ENCODE measurements at regions not wholly inside any gene's neighbourhood (a gene's known extent, or its start where the extent isn't known, plus 50 kb on each side); places are given as distances from the start of the nearest gene placed in this dataset.

- no peaks in the 10 kb centered on the region for H3K79me2 ChIP-seq (ENCODE audit: insufficient read depth, low read length)
- no peaks in the 10 kb centered on the region for H3K4me1 ChIP-seq (ENCODE audit: insufficient read depth, low read length)
- TF ChIP-seq CTCF (IDR thresholded peaks at IDR 0.05; ENCODE audit: extremely low read depth, low read depth, low read length) = no peak
- H3K27ac ChIP-seq (ENCODE audit: low read depth, low read length) = no peak overlapping the region
- H3K4me3 ChIP-seq (ENCODE audit: insufficient read depth, low read length) = no peak overlapping the region
- no peak for DNase-seq (ENCODE audit: insufficient read length, low spot score, missing footprints)
- no peak overlapping the region for H3K4me2 ChIP-seq (ENCODE audit: insufficient read depth, low read length)
- no peaks in the 10 kb centered on the region for H4K20me1 ChIP-seq (ENCODE audit: insufficient read depth, low read length)
- H3K36me3 ChIP-seq (ENCODE audit: insufficient read depth, low read length) = no peaks in the 10 kb centered on the region
- peaks cover 3% of the 10 kb centered on the region for H3K27me3 ChIP-seq (ENCODE audit: insufficient read depth, low read length)
- H2AFZ ChIP-seq (ENCODE audit: low read length) = no peak overlapping the region
- no peaks in the 10 kb centered on the region for H3K9me3 ChIP-seq (ENCODE audit: low read depth, low read length)
These were observed 91.0 kb downstream of the OLFM1 start for GRCh38 chr9:135178498-135178897.

- Histone ChIP-seq H3K4me1 (ENCODE audit: insufficient read depth, low read length) (no peaks in the 10 kb centered on the region), H3K4me3 (ENCODE audit: insufficient read depth, low read length) (no peak overlapping the region), H3K4me2 (ENCODE audit: insufficient read depth, low read length) (no peak overlapping the region), H4K20me1 (ENCODE audit: insufficient read depth, low read length) (no peaks in the 10 kb centered on the region), H3K79me2 (ENCODE audit: insufficient read depth, low read length) (no peaks in the 10 kb centered on the region), H3K27ac (ENCODE audit: low read depth, low read length) (no peak overlapping the region), H2AFZ (ENCODE audit: low read length) (no peak overlapping the region), H3K36me3 (ENCODE audit: insufficient read depth, low read length) (no peaks in the 10 kb centered on the region), H3K27me3 (ENCODE audit: insufficient read depth, low read length) (peaks cover 6% of the 10 kb centered on the region), H3K9me3 (ENCODE audit: low read depth, low read length) (no peaks in the 10 kb centered on the region)
- no peak for DNase-seq (ENCODE audit: insufficient read length, low spot score, missing footprints)
- TF ChIP-seq CTCF (IDR thresholded peaks at IDR 0.05; ENCODE audit: extremely low read depth, low read depth, low read length) = no peak
These were observed 91.6 kb downstream of the OLFM1 start for GRCh38 chr9:135179041-135179440.

DNA sequence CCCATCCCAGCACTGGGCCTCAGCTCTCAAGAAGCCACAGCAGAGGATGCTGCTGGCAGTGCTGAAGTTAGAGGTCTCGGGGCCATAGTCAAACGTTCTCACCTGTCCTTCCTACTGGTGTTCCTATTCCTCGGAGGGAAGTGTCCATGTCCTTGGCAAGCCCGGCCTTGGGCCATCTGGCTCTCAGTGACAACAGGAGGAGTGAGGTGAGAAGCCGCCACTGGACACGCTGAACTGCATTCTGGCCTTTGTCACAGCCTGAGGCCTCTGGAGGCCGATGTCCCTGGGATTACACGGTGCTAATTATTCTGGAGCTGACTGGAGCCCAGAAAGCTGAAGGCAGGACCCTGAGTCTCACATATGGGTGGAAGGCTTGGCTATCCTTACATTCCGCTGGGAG is 92.5 kb downstream of the OLFM1 start:
- H4K20me1 ChIP-seq (ENCODE audit: insufficient read depth, low read length) = no peaks in the 10 kb centered on the region
- H3K27ac ChIP-seq (ENCODE audit: low read depth, low read length) = no peak overlapping the region
- no peaks in the 10 kb centered on the region for H3K4me1 ChIP-seq (ENCODE audit: insufficient read depth, low read length)
- no peak overlapping the region for H3K4me3 ChIP-seq (ENCODE audit: insufficient read depth, low read length)
- H3K9me3 ChIP-seq (ENCODE audit: low read depth, low read length) = no peaks in the 10 kb centered on the region
- H3K36me3 ChIP-seq (ENCODE audit: insufficient read depth, low read length) = no peaks in the 10 kb centered on the region
- H2AFZ ChIP-seq (ENCODE audit: low read length) = no peak overlapping the region
- TF ChIP-seq CTCF (IDR thresholded peaks at IDR 0.05; ENCODE audit: extremely low read depth, low read depth, low read length) = no peak
- no peaks in the 10 kb centered on the region for H3K79me2 ChIP-seq (ENCODE audit: insufficient read depth, low read length)
- no peak for DNase-seq (ENCODE audit: insufficient read length, low spot score, missing footprints)
- peaks cover 6% of the 10 kb centered on the region for H3K27me3 ChIP-seq (ENCODE audit: insufficient read depth, low read length)
- no peak overlapping the region for H3K4me2 ChIP-seq (ENCODE audit: insufficient read depth, low read length)

DNA sequence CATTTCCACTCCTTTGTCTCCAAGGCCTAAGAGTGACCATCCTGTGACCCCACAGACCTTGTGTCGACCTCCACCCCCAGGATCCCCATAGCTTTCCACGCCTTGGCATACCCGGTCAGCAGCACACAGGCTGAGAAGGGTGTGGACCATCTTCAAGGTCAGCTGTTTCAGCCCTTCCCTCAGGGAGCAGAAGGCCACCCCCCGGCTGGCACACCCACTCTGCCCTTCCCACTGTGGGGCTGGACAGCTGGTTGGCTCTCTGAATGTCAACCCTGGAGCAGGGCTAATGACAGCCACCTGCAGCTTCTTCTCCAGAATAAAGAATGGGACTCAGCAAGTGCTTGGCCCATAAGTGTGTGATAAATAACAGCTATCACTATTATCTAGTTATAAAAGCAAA is 93.1 kb downstream of the OLFM1 start:
- H4K20me1 ChIP-seq (ENCODE audit: insufficient read depth, low read length) = no peaks in the 10 kb centered on the region
- H3K4me2 ChIP-seq (ENCODE audit: insufficient read depth, low read length) = no peak overlapping the region
- no peak for TF ChIP-seq CTCF (IDR thresholded peaks at IDR 0.05; ENCODE audit: extremely low read depth, low read depth, low read length)
- H3K4me3 ChIP-seq (ENCODE audit: insufficient read depth, low read length) = no peak overlapping the region
- H3K36me3 ChIP-seq (ENCODE audit: insufficient read depth, low read length) = no peaks in the 10 kb centered on the region
- H3K27ac ChIP-seq (ENCODE audit: low read depth, low read length) = no peak overlapping the region
- H3K4me1 ChIP-seq (ENCODE audit: insufficient read depth, low read length) = no peaks in the 10 kb centered on the region
- no peak for DNase-seq (ENCODE audit: insufficient read length, low spot score, missing footprints)
- H2AFZ ChIP-seq (ENCODE audit: low read length) = no peak overlapping the region
- H3K79me2 ChIP-seq (ENCODE audit: insufficient read depth, low read length) = no peaks in the 10 kb centered on the region
- no peaks in the 10 kb centered on the region for H3K9me3 ChIP-seq (ENCODE audit: low read depth, low read length)
- H3K27me3 ChIP-seq (ENCODE audit: insufficient read depth, low read length) = peaks cover 6% of the 10 kb centered on the region
